CD4-positive, alpha-beta T cell (primary cell): ENCODE measurements at regions not wholly inside any gene's neighbourhood (a gene's known extent, or its start where the extent isn't known, plus 50 kb on each side); places are given as distances from the start of the nearest gene placed in this dataset.

Experiments
- ATAC-seq: fragments of 200-7000 bp; cut with Tn5 transposase; one replicate; pipeline ENCODE4 v1.10.0; 2022; ENCODE audit warnings: mild to moderate bottlenecking; ENCODE audit not compliant: poor library complexity
- CTCF ChIA-PET: fragments of 350-600 bp; sonication (Branson Sonifier 250); formaldehyde crosslinking; loops from one replicate; lab custom pipeline; 2021; ENCODE audit warnings: antibody characterized with exemption, inconsistent platforms; lab: Charles Lee
- POLR2A ChIA-PET: fragments of 350-600 bp; sonication (Branson Sonifier 250); formaldehyde crosslinking; loops from one replicate; lab custom pipeline; 2021; ENCODE audit warnings: antibody characterized with exemption, inconsistent platforms; lab: Charles Lee
- DNase-seq, 14 experiments: peaks; one replicate each; pipeline ENCODE4 v3.0.0-alpha.2; 2013 to 2020; ENCODE audit warnings: mixed read lengths in 2 of 14
- H3K27ac ChIP-seq, 2 donors: one replicate each; pipeline versions ENCODE4 v1.5.1 to v1.7.0; 2013; ENCODE audit warnings: low read length in 2 of 2, low read depth in 1 of 2, mild to moderate bottlenecking in 1 of 2
- H3K27me3 ChIP-seq, 2 experiments: 1 replicate in 1 of 2; 2 replicates in 1 of 2; pipeline versions ENCODE4 v1.6.1 to v1.7.0; 2013; ENCODE audit warnings: low read length in 2 of 2, control low read depth in 1 of 2, mild to moderate bottlenecking in 1 of 2, moderate library complexity in 1 of 2; ENCODE audit not compliant: insufficient read depth in 2 of 2, control insufficient read depth in 1 of 2
- H3K36me3 ChIP-seq: one replicate; pipeline ENCODE4 v1.6.1; 2013; ENCODE audit warnings: low read length, control low read depth; ENCODE audit not compliant: insufficient read depth
- H3K4me1 ChIP-seq: one replicate; pipeline ENCODE4 v1.6.1; 2013; ENCODE audit warnings: low read length, control low read depth; ENCODE audit not compliant: insufficient read depth
- H3K4me3 ChIP-seq: one replicate; pipeline ENCODE4 v1.5.1; 2013; ENCODE audit warnings: mild to moderate bottlenecking, low read length, moderate library complexity
- H3K9me3 ChIP-seq, 2 experiments: 1 replicate in 1 of 2; 2 replicates in 1 of 2; pipeline versions ENCODE4 v1.6.1 to v1.7.0; 2013; ENCODE audit warnings: low read length in 2 of 2, mild to moderate bottlenecking in 2 of 2, control low read depth in 1 of 2, moderate library complexity in 1 of 2; ENCODE audit not compliant: control insufficient read depth in 1 of 2, insufficient read depth in 1 of 2
- H3K27ac Mint-ChIP-seq: one replicate; pipeline ENCODE4 v1.8.0; 2020; ENCODE audit warnings: mixed read lengths
- H3K27me3 Mint-ChIP-seq: one replicate; pipeline ENCODE4 v1.8.0; 2021; ENCODE audit warnings: mixed read lengths
- H3K36me3 Mint-ChIP-seq: one replicate; pipeline ENCODE4 v1.8.0; 2021; ENCODE audit warnings: low read depth, mixed read lengths
- H3K4me1 Mint-ChIP-seq: one replicate; pipeline ENCODE4 v1.8.0; 2021; ENCODE audit warnings: low read depth, mixed read lengths
- H3K4me3 Mint-ChIP-seq: one replicate; pipeline ENCODE4 v1.8.0; 2020; ENCODE audit warnings: mild to moderate bottlenecking, mixed read lengths
- H3K9me3 Mint-ChIP-seq: one replicate; pipeline ENCODE4 v1.8.0; 2020; ENCODE audit warnings: mixed read lengths
- intact Hi-C, 2 experiments: fragments of 100-400 bp; cut with DNase I in 1 of 2; cut with micrococcal nuclease in 1 of 2; formaldehyde crosslinking; loops; one replicate each; pipeline versions ENCODE4 v1.15.1 to v1.9.0; 2023 to 2025; cut with DNase I, micrococcal nuclease
- TF ChIP-seq, protein P1 (sequence below): fragments of 200-600 bp; IDR thresholded peaks from one replicate; pipeline ENCODE4 v1.8.0; 2022; ENCODE audit warnings: antibody characterized with exemption, mild to moderate bottlenecking

DNA sequence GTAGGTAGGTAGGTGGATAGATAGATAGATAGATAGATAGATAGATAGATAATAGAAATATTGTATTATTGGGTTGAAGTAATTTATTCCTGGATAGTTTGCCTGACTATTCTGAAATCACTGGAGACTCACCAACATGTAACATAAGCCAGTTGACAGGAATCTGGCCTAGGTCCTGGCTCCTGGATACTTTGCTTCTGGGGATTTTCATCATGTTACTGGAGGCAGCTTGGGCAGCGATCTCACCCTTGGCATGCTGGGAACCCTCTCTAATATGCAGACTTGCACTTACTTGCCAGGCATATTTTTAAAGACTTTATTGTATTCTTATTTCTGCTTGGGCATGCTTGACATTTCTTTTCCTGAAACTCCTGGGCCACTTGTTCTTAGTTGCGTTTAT is 709.1 kb upstream of the FZD8 start:
- ATAC-seq, result no peak
- no peak overlapping the region for H3K4me3 ChIP-seq
- peaks cover 4% of the 10 kb centered on the region for H3K9me3 Mint-ChIP-seq
- no peaks in the 10 kb centered on the region for H3K4me1 Mint-ChIP-seq
- H3K27ac Mint-ChIP-seq, result no peak overlapping the region
- ChIA-PET POLR2A (no interaction called here), CTCF (no interaction called here)
- intact Hi-C loops, result no loop called here
- H3K9me3 ChIP-seq, result peaks cover 0 to 14% of the 10 kb centered on the region in 2 experiments
- H3K36me3 Mint-ChIP-seq, result no peaks in the 10 kb centered on the region
- no peak overlapping the region for H3K27ac ChIP-seq
- DNase-seq, result no peak
- H3K36me3 ChIP-seq, result no peaks in the 10 kb centered on the region
- H3K4me1 ChIP-seq, result no peaks in the 10 kb centered on the region
- no peaks in the 10 kb centered on the region for H3K27me3 ChIP-seq
- TF ChIP-seq, protein P1, sequence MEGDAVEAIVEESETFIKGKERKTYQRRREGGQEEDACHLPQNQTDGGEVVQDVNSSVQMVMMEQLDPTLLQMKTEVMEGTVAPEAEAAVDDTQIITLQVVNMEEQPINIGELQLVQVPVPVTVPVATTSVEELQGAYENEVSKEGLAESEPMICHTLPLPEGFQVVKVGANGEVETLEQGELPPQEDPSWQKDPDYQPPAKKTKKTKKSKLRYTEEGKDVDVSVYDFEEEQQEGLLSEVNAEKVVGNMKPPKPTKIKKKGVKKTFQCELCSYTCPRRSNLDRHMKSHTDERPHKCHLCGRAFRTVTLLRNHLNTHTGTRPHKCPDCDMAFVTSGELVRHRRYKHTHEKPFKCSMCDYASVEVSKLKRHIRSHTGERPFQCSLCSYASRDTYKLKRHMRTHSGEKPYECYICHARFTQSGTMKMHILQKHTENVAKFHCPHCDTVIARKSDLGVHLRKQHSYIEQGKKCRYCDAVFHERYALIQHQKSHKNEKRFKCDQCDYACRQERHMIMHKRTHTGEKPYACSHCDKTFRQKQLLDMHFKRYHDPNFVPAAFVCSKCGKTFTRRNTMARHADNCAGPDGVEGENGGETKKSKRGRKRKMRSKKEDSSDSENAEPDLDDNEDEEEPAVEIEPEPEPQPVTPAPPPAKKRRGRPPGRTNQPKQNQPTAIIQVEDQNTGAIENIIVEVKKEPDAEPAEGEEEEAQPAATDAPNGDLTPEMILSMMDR, result no peak
- H3K4me3 Mint-ChIP-seq, result no peak overlapping the region
- no peaks in the 10 kb centered on the region for H3K27me3 Mint-ChIP-seq

- ATAC-seq (no peak), DNase-seq (no peak)
- H3K4me1 Mint-ChIP-seq, result no peaks in the 10 kb centered on the region
- intact Hi-C loops, result no loop called here
- Histone ChIP-seq H3K27ac (no peak overlapping the region), H3K4me3 (no peak overlapping the region), H3K4me1 (no peaks in the 10 kb centered on the region), H3K36me3 (no peaks in the 10 kb centered on the region), H3K9me3 (peaks cover 0 to 10% of the 10 kb centered on the region in 2 experiments), H3K27me3 (no peaks in the 10 kb centered on the region)
- TF ChIP-seq, protein P1, result no peak
- peaks cover 11% of the 10 kb centered on the region for H3K9me3 Mint-ChIP-seq
- ChIA-PET POLR2A (no interaction called here), CTCF (no interaction called here)
- no peak overlapping the region for H3K27ac Mint-ChIP-seq
- no peaks in the 10 kb centered on the region for H3K36me3 Mint-ChIP-seq
- no peaks in the 10 kb centered on the region for H3K27me3 Mint-ChIP-seq
- H3K4me3 Mint-ChIP-seq, result no peak overlapping the region
Measured at GRCh38 chr10:36349445-36350078, 707.5 kb upstream of the FZD8 start.

- ChIA-PET POLR2A (no interaction called here), CTCF (no interaction called here)
- Mint-ChIP-seq H3K36me3 (no peaks in the 10 kb centered on the region), H3K9me3 (peaks cover 13% of the 10 kb centered on the region), H3K27ac (no peak overlapping the region), H3K4me1 (no peaks in the 10 kb centered on the region), H3K4me3 (no peak overlapping the region), H3K27me3 (no peaks in the 10 kb centered on the region)
- Histone ChIP-seq H3K36me3 (no peaks in the 10 kb centered on the region), H3K27ac (no peak overlapping the region), H3K4me3 (no peak overlapping the region), H3K9me3 (peaks cover 0 to 5% of the 10 kb centered on the region in 2 experiments), H3K27me3 (no peaks in the 10 kb centered on the region), H3K4me1 (no peaks in the 10 kb centered on the region)
- TF ChIP-seq, protein P1, result no peak
- ATAC-seq (no peak), DNase-seq (no peak)
- intact Hi-C loops, result no loop called here
Measured at GRCh38 chr10:36345807-36346206, 703.7 kb upstream of the FZD8 start.
